ENCODE measurements at regions not wholly inside any gene's neighbourhood (a gene's known extent, or its start where the extent isn't known, plus 50 kb on each side); places are given as distances from the start of the nearest gene placed in this dataset.

GRCh38 chr1:30372792-30373433, 350.5 kb downstream of the MATN1 start:
- TF ChIP-seq CTCF (IDR thresholded peaks at IDR 0.05; ENCODE audit: low read depth, low read length, missing control alignments) = no peak
- H3K4me3 ChIP-seq (ENCODE audit: low read depth, low read length) = no peak overlapping the region
- in situ Hi-C loops (cut with HindIII; ENCODE audit: low sequenced_read_pairs) = no loop called here
- no peak for DNase-seq (ENCODE audit: low read depth)

- H3K4me3 ChIP-seq (ENCODE audit: low read depth, low read length) = no peak overlapping the region
- in situ Hi-C loops (cut with HindIII; ENCODE audit: low sequenced_read_pairs) = no loop called here
- no peak for TF ChIP-seq CTCF (IDR thresholded peaks at IDR 0.05; ENCODE audit: low read depth, low read length, missing control alignments)
- DNase-seq (ENCODE audit: low read depth) = no peak
Measured at GRCh38 chr1:30371888-30372791, 351.2 kb downstream of the MATN1 start.

GRCh38 chr1:30371179-30371788, 352.1 kb downstream of the MATN1 start:
- in situ Hi-C loops (cut with HindIII; ENCODE audit: low sequenced_read_pairs) = no loop called here
- no peak for TF ChIP-seq CTCF (IDR thresholded peaks at IDR 0.05; ENCODE audit: low read depth, low read length, missing control alignments)
- H3K4me3 ChIP-seq (ENCODE audit: low read depth, low read length) = no peak overlapping the region
- no peak for DNase-seq (ENCODE audit: low read depth)

GRCh38 chr1:30368651-30369240, 354.6 kb downstream of the MATN1 start:
- no peak for TF ChIP-seq CTCF (IDR thresholded peaks at IDR 0.05; ENCODE audit: low read depth, low read length, missing control alignments)
- no peak for DNase-seq (ENCODE audit: low read depth)
- in situ Hi-C loops (cut with HindIII; ENCODE audit: low sequenced_read_pairs) = no loop called here

GRCh38 chr1:30366911-30367310, 356.5 kb downstream of the MATN1 start:
- no peak for TF ChIP-seq CTCF (IDR thresholded peaks at IDR 0.05; ENCODE audit: low read depth, low read length, missing control alignments)
- in situ Hi-C loops (cut with HindIII; ENCODE audit: low sequenced_read_pairs) = no loop called here
- no peak for DNase-seq (ENCODE audit: low read depth)

More at GRCh38 chr1:30368651-30369240, 354.6 kb downstream of the MATN1 start:
- H3K4me3 ChIP-seq (ENCODE audit: low read depth, low read length) = no peak overlapping the region

GRCh38 chr1:30366199-30366598, 357.2 kb downstream of the MATN1 start:
- H3K4me3 ChIP-seq (ENCODE audit: low read depth, low read length) = no peak overlapping the region
- no peak for TF ChIP-seq CTCF (IDR thresholded peaks at IDR 0.05; ENCODE audit: low read depth, low read length, missing control alignments)
- DNase-seq (ENCODE audit: low read depth) = no peak
- in situ Hi-C loops (cut with HindIII; ENCODE audit: low sequenced_read_pairs) = no loop called here

More at GRCh38 chr1:30366911-30367310, 356.5 kb downstream of the MATN1 start:
- H3K4me3 ChIP-seq (ENCODE audit: low read depth, low read length) = no peak overlapping the region
